ENCODE measurements at regions not wholly inside any gene's neighbourhood (a gene's known extent, or its start where the extent isn't known, plus 50 kb on each side); places are given as distances from the start of the nearest gene placed in this dataset.

DNA sequence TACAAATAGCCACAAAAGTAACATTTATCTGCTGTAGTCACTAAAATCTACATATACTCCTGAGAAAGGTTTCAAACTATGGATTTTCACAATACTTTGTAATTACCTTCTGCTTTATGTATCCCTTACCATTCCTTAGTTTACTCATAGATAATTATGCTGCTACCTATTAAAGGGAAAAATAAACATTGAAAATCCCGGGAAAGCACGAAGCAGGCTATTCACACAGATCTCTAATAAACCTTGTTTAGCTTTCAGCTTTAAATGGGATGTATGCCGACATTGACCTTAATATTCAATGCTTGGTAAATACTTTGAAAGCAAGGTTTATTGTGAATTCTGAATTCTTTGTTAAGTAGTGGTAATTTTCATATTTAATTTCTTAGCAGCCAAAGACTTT lies 58.5 kb upstream of the SMIM30 start:
- TF ChIP-seq POLR2A (IDR thresholded peaks at IDR 0.05; ENCODE audit: low read length) (no peak), EHMT2 (IDR thresholded peaks at IDR 0.05; ENCODE audit: low read depth) (no peak), NFE2L2 (conservative IDR thresholded peaks at IDR 0.05; ENCODE audit: low read length) (no peak), NR3C1 (IDR thresholded peaks at IDR 0.05) (no peak), EP300 (IDR thresholded peaks at IDR 0.05) (no peak), HOXA7 (CRISPR knock-in tag; IDR thresholded peaks at IDR 0.05) (no peak), ZFP36 (IDR thresholded peaks at IDR 0.05; ENCODE audit: borderline replicate concordance, partially characterized antibody) (no peak), PHF8 (IDR thresholded peaks at IDR 0.05; ENCODE audit: borderline replicate concordance, low read depth) (no peak)
- TF ChIP-seq, protein P1, sequence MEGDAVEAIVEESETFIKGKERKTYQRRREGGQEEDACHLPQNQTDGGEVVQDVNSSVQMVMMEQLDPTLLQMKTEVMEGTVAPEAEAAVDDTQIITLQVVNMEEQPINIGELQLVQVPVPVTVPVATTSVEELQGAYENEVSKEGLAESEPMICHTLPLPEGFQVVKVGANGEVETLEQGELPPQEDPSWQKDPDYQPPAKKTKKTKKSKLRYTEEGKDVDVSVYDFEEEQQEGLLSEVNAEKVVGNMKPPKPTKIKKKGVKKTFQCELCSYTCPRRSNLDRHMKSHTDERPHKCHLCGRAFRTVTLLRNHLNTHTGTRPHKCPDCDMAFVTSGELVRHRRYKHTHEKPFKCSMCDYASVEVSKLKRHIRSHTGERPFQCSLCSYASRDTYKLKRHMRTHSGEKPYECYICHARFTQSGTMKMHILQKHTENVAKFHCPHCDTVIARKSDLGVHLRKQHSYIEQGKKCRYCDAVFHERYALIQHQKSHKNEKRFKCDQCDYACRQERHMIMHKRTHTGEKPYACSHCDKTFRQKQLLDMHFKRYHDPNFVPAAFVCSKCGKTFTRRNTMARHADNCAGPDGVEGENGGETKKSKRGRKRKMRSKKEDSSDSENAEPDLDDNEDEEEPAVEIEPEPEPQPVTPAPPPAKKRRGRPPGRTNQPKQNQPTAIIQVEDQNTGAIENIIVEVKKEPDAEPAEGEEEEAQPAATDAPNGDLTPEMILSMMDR (IDR thresholded peaks at IDR 0.05) = no peak

Data from A549 (cell line).